HG03460 (cell line): ENCODE measurements at regions not wholly inside any gene's neighbourhood (a gene's known extent, or its start where the extent isn't known, plus 50 kb on each side); places are given as distances from the start of the nearest gene placed in this dataset.

Experiments used
- ATAC-seq: cut with Tn5 transposase; IDR thresholded peaks from one replicate; pipeline ENCODE4 v1.9.1; 2021; ENCODE audit not compliant: unreplicated experiment

DNA sequence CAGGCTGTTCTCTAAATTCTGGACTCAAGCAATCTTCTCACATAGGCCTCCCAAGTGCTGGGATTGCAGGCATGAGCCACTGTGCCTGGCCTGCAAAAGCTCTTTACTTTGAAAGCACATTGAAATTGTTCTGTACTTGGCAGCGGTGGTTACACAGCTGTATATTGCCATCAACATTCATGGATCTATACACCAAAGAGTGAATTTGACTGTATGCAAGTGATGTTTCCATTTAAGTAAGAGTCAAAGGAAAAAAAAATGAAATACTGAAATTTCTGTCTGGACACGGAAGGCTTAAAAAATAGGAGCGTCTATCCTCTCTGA is 450.6 kb upstream of the PSMD7 start:
- ATAC-seq, result no peak

DNA sequence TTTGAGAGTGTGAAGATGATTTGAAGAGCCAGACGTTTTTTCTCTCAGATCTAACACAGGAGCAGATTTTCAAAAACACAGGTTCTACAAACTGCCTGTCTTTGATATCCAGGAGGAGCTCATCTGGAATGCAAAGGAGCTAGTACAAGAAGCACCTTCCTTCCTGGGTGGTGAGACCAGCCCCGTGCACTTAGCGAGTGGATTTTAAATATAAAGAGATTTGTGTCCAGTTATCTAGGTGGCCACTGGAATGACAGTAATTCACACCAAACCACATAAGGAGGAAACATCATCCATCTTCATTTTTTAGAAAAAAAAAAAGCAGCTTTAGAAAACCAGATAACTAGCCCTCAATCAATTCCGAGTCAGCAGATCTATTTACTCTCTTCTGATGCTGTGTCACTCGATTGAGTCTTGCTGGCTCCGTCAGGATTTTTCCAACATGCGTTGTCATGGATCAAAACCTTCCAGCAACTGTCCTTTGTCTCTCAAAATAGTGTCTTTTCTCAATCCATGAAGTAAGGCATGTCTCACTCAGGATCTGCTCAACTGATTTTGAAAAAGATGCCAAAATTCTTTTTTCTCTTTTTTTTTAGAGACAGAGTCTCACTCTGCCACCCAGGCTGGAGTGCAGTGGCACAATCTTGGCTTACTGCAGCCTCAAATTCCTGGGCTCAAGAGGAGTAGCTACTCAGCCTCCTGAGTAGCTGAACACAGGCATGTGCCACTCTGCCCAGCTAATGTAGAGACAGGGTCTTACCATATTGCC is 451.2 kb upstream of the PSMD7 start:
- ATAC-seq, result no peak

DNA sequence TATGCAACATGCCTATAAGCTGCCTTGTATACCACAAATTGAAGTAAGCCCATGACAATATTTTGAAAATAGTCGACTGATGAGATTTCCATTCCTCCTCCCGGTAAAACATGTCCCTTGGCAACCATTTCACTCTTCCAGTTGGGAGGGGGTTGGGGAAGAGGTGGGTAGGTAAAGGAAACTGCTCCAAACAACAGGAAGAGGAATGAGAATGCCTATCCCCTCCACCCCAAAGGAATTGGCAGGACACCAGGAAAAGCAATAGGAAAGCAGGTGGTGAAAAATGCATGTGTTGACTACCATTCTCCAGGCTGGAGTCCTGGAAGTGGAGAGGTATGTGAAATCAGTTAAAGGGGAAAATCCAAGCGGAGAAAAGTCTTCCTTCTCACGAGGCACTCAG is 455.9 kb upstream of the PSMD7 start:
- ATAC-seq, result no peak

DNA sequence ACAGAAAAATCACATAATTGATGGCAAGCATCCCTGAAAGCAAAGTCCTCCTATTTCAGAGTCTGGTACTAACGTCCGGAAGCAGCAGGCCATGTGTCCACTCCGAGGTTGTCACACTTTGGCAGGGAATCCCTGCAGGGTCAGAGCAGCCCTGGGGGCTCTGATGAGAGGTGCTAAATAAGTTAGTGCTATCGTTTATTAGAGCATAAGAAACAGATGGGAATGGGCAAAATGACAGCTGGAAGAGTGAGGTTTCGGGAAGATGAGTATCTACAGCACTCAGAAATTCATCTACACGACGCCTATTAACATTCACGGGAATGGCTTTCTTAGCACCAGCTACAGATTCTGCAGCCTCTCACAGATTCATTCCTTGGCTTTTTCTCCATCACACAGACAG is 465.4 kb upstream of the PSMD7 start:
- ATAC-seq, result no peak

DNA sequence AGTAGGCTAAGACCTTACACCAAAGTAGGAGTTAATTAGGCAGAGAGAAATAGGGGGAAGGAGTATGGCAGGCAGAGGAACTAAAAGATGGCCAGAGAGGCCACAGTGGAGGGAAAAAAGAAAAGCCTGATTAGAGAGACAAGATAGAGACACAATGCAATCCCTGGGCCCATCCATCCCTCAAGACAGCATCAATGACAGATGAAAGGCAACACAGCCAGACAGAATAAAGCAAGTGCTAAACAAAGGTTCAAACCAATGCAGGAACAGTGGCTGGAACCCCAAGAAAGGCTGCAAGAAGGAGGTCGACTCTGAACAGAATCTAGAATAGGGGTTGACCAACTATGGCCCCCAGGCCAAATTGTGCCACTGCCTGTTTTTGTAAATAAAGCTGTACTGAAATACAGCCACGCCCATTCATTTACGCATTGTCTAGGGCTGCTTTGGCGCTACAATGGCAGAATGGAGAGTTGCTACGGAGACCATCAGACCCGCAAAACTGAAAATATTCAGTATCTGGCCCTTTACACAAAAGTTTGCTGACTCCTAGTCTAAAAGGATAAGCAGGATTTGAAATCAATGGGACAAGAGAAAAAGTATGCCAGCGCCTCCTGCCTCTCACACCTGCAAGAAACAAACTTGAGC is 473.3 kb upstream of the PSMD7 start:
- ATAC-seq, result no peak

DNA sequence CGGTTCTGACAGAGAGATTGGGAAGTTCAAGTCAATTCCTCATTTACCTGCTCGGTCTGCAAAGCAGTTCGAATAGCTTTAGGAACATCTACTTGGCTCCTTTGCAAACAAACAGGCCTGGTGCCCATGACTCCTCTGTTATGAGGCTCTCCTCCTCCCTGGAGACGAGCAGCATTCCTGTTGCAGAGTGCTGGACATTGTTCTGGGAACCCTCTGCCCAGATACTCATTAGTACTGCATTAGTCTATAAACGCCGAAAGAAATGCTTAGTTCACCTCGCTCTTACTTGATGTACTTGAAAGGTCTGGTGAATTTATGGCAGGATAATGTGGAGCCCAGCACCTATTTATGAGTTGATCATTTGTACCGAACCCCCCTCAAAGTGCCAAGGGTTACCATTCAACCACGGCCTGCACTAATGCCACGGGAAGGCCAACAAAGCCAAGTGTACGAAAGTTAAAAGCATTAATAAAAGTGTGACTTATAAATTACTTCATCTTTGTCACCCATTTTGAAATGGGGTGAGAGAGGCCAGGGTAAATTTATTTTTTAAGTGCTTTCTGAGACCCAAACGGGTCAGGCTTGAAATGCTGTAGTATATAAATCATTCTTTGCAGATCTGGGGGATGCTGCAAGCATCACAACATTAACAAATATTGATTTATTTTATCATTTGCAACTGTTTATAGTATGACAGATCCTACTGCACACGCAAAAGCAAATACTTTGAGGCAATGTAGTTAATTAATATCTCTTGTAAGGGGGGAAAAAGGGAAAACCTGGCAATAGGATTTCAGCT is 478.9 kb upstream of the PSMD7 start:
- no peak for ATAC-seq

DNA sequence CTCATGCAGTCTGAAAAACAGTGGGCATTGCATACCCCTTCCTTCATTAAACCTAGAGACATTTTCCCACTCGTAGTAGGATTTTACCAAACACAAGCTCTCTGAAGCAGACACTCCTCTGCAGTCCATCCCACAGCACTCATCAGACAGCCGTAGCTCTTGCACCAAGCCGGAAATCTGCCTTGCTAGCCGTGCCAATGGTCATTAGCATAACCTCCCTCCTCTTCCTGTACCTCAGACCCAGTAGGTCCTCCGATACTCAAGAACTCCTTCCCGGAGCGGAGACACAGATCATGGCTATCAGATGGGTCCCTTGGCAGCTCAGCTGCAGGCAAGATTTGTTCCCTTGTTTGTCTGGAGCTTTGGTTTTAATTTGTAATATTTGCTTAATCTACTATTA is 483.1 kb upstream of the PSMD7 start:
- ATAC-seq, result no peak

DNA sequence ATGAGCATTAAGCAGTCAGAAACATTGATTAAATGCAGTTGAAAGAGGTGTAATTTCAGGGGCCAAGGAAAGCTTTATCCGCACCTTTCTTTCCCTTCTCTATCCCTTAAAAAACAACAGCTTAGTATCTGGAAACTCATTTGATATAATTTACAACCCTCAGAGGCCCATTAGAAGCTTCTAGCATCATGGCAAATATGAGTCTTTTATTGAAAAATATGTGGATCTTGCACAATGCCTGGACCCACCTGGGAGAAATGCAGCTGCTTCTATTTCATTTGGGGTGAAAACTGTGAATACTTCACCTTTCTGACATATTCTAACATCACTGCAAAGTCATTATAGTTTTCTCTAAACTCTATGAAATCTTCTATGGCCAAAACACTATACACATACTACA is 492.2 kb upstream of the PSMD7 start:
- no peak for ATAC-seq

DNA sequence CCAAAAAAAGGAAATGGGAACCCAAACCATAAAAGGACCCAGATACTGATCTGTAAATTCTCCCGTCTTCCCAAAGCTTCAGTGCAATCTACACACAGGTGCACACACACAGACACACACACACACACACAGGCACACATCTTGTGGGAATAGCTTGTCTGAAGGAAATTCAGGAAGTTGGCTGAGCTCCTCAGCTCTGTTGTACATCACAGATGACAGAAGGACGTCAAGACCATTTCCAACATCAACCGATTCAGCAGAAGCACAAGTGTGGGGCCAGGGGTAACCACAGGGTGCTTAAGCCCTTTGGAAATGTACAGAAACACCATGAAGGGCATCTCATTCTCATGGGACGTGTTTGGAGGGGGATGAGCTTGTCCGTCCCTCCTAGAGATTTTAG is 498.1 kb upstream of the PSMD7 start:
- ATAC-seq, result no peak

DNA sequence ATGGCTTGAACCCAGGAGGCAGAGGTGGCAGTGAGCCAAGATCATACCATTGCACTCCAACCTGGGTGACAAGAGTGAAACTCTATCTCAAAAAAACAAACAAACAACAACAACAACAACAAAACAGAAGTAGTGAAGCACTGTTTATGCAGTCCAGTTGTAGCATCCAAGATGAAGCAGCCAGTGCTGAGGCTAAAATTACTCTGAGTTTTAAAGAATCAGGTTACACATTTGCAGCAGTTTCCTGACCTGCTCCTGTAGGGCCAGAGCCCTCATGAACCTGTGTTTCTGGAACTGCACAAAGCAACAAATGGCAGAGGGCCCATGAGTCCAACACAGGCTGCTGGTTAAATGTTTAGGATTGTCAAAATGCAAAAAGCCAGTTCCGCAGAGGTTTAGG is 499.5 kb upstream of the PSMD7 start:
- ATAC-seq, result no peak

DNA sequence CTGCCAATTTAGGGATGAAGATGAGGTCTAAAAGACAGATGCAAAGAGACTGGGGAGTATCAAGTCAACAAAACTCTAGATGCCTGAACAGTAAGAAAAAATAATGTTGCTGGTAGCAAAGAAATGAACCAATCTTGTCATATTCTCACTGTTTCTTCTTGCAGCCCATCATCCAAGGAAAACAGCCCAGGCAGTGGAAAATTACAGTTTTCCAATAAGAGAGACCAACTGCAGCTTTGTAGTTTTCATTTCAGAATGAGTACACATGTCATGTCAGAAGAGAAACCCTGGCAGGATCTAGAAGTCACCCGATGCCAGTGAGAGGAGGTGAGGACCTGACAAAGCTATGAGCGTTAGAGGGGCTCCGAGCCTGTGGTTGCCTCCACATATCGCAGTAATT is 500.4 kb upstream of the PSMD7 start:
- ATAC-seq, result no peak

DNA sequence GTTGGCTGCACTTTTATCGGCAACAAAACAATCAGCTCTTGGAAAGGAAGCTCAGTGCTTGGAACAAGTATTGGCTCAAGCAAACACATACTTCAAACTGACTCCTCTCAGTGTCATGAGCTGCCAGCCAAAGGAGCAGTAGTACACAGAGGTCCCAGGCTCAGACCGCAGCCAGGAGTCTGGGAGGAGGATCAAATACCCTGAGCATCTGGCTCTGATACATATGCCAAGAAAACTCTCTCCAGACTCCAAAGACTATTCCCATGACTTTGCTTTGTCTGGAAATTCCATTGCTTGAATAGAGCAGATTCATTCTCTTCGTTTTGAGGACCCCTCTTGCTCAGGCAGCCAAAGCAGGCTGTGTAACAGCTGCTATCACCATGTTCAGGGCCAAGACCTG is 501.6 kb upstream of the PSMD7 start:
- ATAC-seq, result no peak

DNA sequence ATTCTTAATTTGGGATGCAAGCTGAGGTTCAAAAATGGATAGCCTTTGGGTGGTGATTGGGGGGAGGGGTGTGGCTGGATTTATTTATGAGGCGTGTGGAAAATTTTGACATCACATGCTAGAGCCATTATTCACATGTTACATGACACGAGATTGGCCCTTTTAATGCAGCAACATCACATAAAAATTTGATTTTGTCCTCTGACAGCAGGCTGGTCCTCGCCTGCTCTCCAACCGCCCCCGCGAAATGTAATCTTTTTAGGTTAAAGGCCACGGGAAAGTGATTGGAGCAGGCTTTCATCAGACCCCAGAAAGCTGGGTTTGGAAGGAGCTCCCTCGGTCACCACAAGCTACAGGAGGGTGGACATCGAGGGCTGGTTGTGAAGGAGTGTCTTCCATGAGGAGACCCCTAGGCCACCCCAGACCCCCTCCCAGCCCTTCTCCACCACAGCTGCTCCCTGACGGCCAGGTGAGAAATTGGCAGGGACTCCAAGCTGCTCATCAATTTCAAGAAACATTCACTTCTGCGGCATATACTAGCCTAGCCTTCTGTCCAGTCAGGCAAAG is 502.7 kb upstream of the PSMD7 start:
- ATAC-seq, result no peak

DNA sequence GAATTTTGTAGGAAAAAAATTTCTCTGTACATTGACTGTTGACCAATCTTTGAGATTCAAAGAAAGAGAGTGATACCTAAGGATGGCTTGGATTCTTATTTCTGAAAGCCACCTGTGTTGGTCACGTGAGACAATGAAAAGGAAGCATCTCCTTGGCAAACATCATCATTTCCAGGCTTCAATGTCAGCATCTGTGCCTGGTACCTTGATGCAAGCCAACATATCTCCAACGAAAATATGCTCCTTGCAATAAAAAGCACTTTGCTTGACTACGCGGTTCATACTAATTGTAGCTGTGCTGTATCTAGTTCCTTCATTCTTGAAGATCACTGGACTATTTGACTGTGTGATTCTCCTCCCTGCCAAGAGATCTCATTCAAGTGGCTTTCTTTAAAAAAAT is 503.4 kb upstream of the PSMD7 start:
- no peak for ATAC-seq

DNA sequence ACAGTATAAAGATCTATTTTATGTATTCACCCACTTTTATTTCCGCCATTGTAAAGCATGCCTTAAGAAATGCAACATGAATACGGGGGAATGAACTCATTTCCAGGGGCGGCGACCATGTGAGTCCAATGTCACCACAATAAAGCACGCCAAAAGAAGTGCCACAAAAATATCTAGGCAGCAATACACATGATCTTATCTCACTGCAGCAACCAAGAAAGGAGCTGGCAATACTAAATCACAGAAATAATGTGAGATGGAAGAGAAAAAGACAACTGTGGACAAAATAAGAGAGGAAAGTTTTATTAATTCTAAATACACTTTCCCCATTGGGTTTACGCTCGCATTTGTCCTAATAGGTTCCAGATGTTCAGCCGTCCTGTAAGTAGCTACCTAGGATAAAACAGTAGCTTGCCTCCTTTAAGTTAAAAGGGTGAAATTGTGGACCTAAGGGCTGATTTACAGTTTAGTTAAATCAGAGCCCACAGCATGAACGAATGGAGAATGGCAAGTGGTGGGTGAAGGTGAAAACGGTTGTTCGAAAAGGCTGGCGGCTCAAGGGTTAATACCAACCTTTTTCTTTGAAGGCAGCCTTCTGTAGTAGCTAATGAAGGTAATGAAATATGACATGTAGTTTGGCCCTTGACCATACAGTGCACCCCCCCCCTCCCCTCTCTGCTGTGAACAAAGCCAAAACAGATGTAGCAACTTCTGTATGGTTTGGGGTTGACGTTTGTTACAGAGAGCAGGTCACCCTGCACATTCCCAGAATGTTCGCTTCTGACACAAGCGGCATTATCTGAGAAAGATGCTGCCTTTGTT is 504.2 kb upstream of the PSMD7 start:
- ATAC-seq, result no peak

DNA sequence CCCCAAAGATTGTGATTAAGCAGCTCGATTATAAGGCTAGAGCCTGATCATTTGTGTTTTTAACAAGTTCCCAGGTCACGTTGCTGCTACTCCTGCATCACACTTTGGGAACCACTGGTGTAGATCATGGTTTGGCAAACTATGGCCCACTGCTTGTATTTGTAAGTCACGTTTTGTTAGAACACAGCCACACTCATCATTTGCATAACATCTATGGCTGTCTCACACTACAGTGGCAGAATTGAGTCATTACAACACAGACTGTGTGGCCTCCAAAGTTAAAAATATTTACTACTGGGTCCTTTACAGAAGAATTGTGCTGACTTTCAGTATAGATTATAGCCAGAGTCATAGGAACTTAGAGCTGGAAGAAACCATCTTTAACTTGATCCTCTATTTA is 515.3 kb upstream of the PSMD7 start:
- no peak for ATAC-seq

DNA sequence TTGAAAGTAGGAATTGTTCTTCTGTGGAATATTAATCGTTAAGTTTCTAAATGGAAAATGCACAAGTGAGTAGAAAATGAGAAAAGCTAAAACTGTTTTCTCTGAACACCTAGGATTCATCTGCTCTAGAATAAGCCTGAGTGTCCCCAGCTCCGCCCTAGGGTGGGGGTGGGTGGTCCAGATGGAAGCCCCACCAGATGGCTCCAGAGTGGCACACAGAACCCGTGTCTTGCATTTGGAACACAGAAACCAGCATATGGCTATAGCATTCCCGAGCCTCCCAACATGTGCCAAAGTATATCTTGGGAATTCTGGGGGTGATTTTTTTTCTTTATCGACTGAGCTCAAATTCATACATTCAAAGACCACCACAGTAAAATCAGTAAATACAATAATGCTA is 517.7 kb upstream of the PSMD7 start:
- ATAC-seq, result no peak

DNA sequence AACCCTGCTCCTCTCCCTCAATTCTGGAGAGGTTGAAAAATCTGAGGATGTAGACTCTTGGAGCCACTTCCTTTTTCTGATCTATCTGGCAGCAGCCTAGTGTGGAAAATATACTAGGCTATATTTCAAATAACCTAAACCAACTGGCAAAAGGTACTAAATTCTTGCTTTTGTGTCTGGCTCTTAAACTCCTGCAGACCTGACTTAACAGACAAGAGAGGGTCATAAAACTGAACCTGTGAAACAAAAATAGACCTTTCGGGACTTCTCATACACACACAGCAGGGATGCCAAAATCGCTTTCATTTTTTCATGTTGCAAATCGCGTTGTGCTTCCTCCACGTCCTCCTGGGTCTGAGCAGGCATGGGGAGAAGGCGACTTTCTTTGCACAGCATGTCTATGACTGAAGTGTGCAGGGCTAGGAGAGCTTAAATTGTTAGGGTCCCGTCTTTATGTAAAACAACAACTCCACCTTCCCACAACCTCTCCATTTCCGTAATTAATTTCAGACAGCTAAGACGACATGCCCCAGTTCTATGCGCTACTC is 520.7 kb upstream of the PSMD7 start:
- no peak for ATAC-seq

DNA sequence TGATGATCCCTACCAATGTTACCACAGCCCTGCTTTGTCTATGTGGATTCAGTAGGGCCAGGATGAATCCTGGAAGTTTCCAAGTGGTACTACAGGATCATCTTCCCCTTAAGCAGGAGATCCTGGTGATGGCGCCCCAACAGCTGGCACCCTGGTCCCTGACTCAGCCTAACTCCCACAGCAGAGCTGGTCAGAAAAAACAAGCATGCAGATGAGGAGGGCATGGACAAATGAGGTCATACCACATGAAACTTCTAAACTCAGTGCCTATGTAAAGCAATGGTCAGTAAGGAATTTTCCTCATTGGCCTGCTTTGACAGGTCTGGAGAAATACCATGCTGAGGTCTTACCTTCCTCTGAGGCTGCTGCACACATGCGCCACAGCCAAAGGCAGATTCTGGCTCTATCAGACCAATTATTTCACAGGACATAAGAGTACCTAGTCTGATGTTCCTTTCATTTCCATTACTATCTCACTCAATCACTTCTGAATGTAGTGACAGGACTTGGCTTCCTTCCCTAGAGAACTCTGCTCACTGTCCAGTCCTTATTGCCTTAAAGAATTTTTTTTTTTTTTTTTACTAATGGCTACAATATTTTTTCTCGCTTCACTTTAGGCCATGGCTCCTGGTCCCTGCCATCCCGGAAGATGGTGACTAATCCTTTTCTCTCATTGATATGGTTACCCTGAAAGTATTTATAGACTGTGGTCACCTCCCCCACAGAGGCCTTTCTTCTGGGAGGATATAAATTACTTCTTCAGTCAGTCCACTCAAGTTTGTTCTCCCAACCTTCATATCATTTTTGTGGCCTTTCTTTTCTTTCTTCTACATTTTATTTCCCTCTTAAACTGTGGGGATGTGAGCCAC is 525.2 kb upstream of the PSMD7 start:
- no peak for ATAC-seq

DNA sequence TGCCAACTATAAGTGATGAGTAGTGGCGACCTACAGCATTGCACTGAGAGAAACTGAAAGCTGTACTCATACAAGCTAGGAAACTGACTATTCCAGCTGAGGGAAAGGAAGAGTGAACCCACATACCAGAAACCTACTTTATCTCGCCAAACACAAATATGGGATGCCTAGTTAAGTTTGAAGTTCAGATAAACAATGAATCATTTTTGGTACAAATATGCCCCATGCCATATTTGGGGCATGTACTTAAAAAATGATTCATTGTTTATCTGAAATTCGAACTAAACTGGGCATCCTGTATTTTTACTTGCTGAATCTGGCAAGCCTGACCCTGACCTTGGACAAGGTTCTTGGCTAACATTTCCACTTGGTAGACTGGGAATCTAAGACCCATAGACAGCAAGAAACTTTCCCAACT is 527.8 kb upstream of the PSMD7 start:
- ATAC-seq, result no peak
